Gastrocnemius medialis (tissue), 4 donors: ENCODE measurements at regions not wholly inside any gene's neighbourhood (a gene's known extent, or its start where the extent isn't known, plus 50 kb on each side); places are given as distances from the start of the nearest gene placed in this dataset.

ENCODE experiments used
- ATAC-seq, 2 donors: fragments of 150-250 bp; one replicate each; pipeline ENCODE4 v1.9.1; 2016
- DNase-seq, 2 donors: peaks; one replicate each; pipeline ENCODE4 v3.0.0-alpha.2; 2019
- H3K27ac ChIP-seq, 4 donors: fragments of 200-600 bp; sonication (generic); 1 replicate in 1 of 4; 2 replicates in 3 of 4; pipeline ENCODE4 v1.5.1; 2016 to 2018; ENCODE audit warnings: mild to moderate bottlenecking in 2 of 4, moderate library complexity in 1 of 4
- H3K27me3 ChIP-seq, 3 donors: fragments of 200-600 bp; sonication (generic) in 2 of 3; 1 replicate in 1 of 3; 2 replicates in 2 of 3; pipeline versions ENCODE4 v1.5.1 to v1.6.0; 2016 to 2019; ENCODE audit warnings: mild to moderate bottlenecking in 1 of 3, moderate library complexity in 1 of 3
- H3K36me3 ChIP-seq, 2 donors: fragments of 200-600 bp; sonication (generic) in 1 of 2; one replicate each; pipeline ENCODE4 v1.5.1; 2017 to 2018
- H3K4me1 ChIP-seq, 2 donors: fragments of 200-600 bp; sonication (generic) in 1 of 2; one replicate each; pipeline ENCODE4 v1.5.1; 2016 to 2017; ENCODE audit warnings: mild to moderate bottlenecking in 2 of 2
- H3K4me3 ChIP-seq, 4 donors: fragments of 200-600 bp; sonication (generic) in 3 of 4; 1 replicate in 1 of 4; 2 replicates in 3 of 4; pipeline ENCODE4 v1.5.1; 2016 to 2019; ENCODE audit warnings: mild to moderate bottlenecking in 2 of 4
- H3K9me3 ChIP-seq, 3 donors: fragments of 200-600 bp; sonication (generic) in 2 of 3; 1 replicate in 1 of 3; 2 replicates in 2 of 3; pipeline ENCODE4 v1.5.1; 2016 to 2019
- POLR2A ChIP-seq, 2 donors: fragments of 450-650 bp; IDR thresholded peaks; one replicate each; pipeline ENCODE4 v1.6.1; 2017; ENCODE audit warnings: antibody characterized with exemption in 2 of 2, mild to moderate bottlenecking in 2 of 2, moderate library complexity in 2 of 2
- in situ Hi-C, 4 donors: fragments of 200-750 bp; cut with MboI; loops; one replicate each; pipeline versions ENCODE4 v1.15.0 to v1.8.0; 2017; ENCODE audit warnings: low sequenced_read_pairs in 4 of 4
- intact Hi-C: fragments of 100-400 bp; cut with DNase I; formaldehyde crosslinking; loops from one replicate; pipeline ENCODE4 v1.15.1; 2023; ENCODE audit warnings: low total_unique reads
- TF ChIP-seq, protein P1 (sequence below), 5 experiments: fragments of 450-650 bp in 3 of 5; fragments of 200-600 bp in 2 of 5; sonication (generic) in 2 of 5; IDR thresholded peaks in 4 of 5; conservative IDR thresholded peaks in 1 of 5; 1 replicate in 4 of 5; 2 replicates in 1 of 5; pipeline ENCODE4 v1.5.1; 2016 to 2019; ENCODE audit warnings: antibody characterized with exemption in 5 of 5, mild to moderate bottlenecking in 3 of 5, moderate library complexity in 3 of 5

DNA sequence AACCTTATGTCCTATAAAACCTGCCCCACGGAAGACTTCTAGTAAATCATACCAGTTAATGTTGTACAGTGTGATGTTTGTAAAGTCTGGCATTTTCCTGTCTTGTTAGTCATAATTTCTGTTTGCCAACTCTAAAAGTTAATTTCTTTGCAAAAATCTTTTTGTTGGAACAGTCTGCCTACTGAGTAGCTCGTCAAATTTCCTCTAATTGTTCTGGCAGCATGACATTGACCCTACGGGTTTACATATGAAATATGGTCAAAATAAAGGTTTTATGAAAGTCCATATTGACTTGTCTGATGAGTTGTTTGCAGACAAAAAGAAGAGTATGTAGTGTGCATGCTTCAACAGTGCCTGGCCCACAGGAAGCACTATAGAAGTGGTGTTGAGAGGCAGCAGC lies 79.8 kb upstream of the SOX2 start:
- no peak overlapping the region for H3K4me3 ChIP-seq
- H3K4me1 ChIP-seq: no peaks in the 10 kb centered on the region
- H3K27ac ChIP-seq: no peak overlapping the region
- in situ Hi-C loops: no loop called here
- no peak for TF ChIP-seq POLR2A (IDR thresholded peaks at IDR 0.05)
- TF ChIP-seq, protein P1, sequence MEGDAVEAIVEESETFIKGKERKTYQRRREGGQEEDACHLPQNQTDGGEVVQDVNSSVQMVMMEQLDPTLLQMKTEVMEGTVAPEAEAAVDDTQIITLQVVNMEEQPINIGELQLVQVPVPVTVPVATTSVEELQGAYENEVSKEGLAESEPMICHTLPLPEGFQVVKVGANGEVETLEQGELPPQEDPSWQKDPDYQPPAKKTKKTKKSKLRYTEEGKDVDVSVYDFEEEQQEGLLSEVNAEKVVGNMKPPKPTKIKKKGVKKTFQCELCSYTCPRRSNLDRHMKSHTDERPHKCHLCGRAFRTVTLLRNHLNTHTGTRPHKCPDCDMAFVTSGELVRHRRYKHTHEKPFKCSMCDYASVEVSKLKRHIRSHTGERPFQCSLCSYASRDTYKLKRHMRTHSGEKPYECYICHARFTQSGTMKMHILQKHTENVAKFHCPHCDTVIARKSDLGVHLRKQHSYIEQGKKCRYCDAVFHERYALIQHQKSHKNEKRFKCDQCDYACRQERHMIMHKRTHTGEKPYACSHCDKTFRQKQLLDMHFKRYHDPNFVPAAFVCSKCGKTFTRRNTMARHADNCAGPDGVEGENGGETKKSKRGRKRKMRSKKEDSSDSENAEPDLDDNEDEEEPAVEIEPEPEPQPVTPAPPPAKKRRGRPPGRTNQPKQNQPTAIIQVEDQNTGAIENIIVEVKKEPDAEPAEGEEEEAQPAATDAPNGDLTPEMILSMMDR (IDR thresholded peaks at IDR 0.05 in 4 of 5, conservative IDR thresholded peaks at IDR 0.05 in 1 of 5): no peak
- no peaks in the 10 kb centered on the region for H3K9me3 ChIP-seq
- ATAC-seq (no peak), DNase-seq (no peak)
- no peaks in the 10 kb centered on the region for H3K27me3 ChIP-seq
- intact Hi-C loops: no loop called here
- H3K36me3 ChIP-seq: no peaks in the 10 kb centered on the region

DNA sequence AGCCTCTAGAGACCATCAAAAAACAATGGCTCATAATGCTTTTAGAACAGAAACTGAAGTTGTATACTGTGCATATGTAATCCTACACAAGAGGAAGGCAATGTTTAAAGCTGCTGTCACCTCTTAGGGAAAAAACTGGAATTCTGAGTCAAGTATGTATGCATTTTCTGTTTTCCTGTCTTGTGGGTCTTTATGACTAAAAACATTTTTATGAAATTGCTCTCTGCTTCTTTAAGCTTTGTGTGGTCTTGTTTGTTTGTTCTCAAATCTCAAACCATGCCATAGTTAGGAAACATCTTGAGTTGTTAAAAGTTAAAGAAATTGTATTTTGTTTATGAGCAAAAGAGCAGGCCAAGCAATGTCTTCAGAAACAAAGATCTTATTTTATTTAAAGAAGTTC lies 80.9 kb upstream of the SOX2 start:
- H3K9me3 ChIP-seq: no peaks in the 10 kb centered on the region
- DNase-seq (no peak), ATAC-seq (no peak)
- no peak overlapping the region for H3K4me3 ChIP-seq
- H3K27me3 ChIP-seq: no peaks in the 10 kb centered on the region
- H3K36me3 ChIP-seq: no peaks in the 10 kb centered on the region
- TF ChIP-seq POLR2A (IDR thresholded peaks at IDR 0.05): no peak
- TF ChIP-seq, protein P1 (IDR thresholded peaks at IDR 0.05 in 4 of 5, conservative IDR thresholded peaks at IDR 0.05 in 1 of 5): no peak
- no peak overlapping the region for H3K27ac ChIP-seq
- in situ Hi-C loops (no loop called here), intact Hi-C loops (no loop called here)
- no peaks in the 10 kb centered on the region for H3K4me1 ChIP-seq

DNA sequence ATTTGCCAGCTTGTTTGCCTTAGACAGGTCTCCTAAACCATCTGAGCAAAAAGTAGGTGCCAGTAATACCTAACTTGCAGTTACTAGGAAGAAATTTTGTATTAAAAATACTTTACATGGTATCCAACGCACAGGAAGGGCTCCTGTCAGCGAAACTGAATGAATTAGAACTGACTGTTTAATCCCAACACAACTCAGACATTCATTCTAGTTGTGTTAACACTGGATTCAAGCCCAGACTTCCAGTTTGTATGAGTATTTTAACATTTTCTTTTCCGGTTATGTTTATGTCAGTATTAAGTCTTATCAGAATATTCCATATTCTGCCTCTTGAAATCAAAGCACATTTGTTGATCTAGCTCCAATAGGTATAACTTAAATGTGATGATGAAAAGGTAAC lies 82.0 kb upstream of the SOX2 start:
- Histone ChIP-seq H3K27me3 (no peaks in the 10 kb centered on the region), H3K4me3 (no peak overlapping the region), H3K27ac (no peak overlapping the region), H3K36me3 (no peaks in the 10 kb centered on the region), H3K9me3 (no peaks in the 10 kb centered on the region), H3K4me1 (no peaks in the 10 kb centered on the region)
- in situ Hi-C loops: no loop called here
- ATAC-seq: no peak
- intact Hi-C loops: no loop called here
- TF ChIP-seq, protein P1 (IDR thresholded peaks at IDR 0.05 in 4 of 5, conservative IDR thresholded peaks at IDR 0.05 in 1 of 5): no peak
- TF ChIP-seq POLR2A (IDR thresholded peaks at IDR 0.05): no peak
- DNase-seq: no peak

DNA sequence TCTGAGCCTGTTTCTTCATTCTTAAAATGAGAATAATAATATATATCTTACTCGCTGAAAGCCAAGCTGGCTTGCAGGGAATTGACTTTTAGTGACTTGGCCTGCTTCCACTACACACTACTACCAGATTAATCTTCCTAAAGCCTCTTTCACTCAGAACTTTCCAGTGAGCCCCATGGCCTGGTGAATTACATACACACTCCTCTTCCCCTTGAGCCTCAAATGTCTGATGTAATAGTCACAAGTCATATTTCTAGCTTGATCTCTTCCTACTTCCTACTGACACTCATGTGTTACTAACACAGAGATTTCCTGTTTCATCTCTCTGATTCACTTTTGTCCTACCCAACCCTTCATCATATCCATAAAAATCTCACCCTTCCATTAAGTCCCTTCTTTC lies 82.7 kb upstream of the SOX2 start:
- ATAC-seq (no peak), DNase-seq (no peak)
- Histone ChIP-seq H3K9me3 (no peaks in the 10 kb centered on the region), H3K27ac (no peak overlapping the region), H3K4me1 (no peaks in the 10 kb centered on the region), H3K36me3 (no peaks in the 10 kb centered on the region), H3K27me3 (no peaks in the 10 kb centered on the region), H3K4me3 (no peak overlapping the region)
- no peak for TF ChIP-seq POLR2A (IDR thresholded peaks at IDR 0.05)
- TF ChIP-seq, protein P1 (IDR thresholded peaks at IDR 0.05 in 4 of 5, conservative IDR thresholded peaks at IDR 0.05 in 1 of 5): no peak
- in situ Hi-C loops (no loop called here), intact Hi-C loops (no loop called here)

DNA sequence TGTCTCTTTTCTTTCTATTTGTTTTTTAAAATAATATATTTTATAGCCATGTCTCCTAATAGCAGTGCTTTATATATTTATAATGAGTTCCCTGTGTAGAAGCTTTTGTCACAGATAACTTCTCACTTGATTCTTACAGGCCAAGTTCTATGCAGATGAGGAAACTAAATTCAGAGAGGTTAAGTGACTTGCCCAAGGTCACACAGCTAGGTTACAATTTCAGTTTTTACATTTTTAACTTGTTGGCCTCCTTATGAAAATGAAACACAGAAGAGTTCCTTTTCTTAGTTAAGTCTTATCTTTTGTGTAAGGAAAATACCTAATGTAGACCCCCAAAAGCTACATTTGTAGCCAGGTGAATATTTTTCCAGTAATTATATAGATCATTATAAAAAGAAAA lies 83.3 kb upstream of the SOX2 start:
- Histone ChIP-seq H3K36me3 (no peaks in the 10 kb centered on the region), H3K4me1 (no peaks in the 10 kb centered on the region), H3K27ac (no peak overlapping the region), H3K4me3 (no peak overlapping the region), H3K9me3 (no peaks in the 10 kb centered on the region), H3K27me3 (no peaks in the 10 kb centered on the region)
- ATAC-seq: no peak
- TF ChIP-seq, protein P1 (IDR thresholded peaks at IDR 0.05 in 4 of 5, conservative IDR thresholded peaks at IDR 0.05 in 1 of 5): no peak
- TF ChIP-seq POLR2A (IDR thresholded peaks at IDR 0.05): no peak
- intact Hi-C loops: no loop called here
- DNase-seq: no peak
- in situ Hi-C loops: no loop called here
